ENCODE measurements at regions not wholly inside any gene's neighbourhood (a gene's known extent, or its start where the extent isn't known, plus 50 kb on each side); places are given as distances from the start of the nearest gene placed in this dataset.

- BruUV-seq (replicated peaks): no TSS peak
- no peak for DNase-seq (ENCODE audit: low spot score)
- POLR2A ChIA-PET (ENCODE audit: low non-redundant PET): no interaction called here
- Histone ChIP-seq H3K27ac (ENCODE audit: low read depth, low read length, poor library complexity, severe bottlenecking) (no peak overlapping the region), H3K4me1 (ENCODE audit: insufficient read depth, low read length, poor library complexity, severe bottlenecking) (no peaks in the 10 kb centered on the region), H3K4me3 (ENCODE audit: low read depth, low read length, poor library complexity, severe bottlenecking) (no peak overlapping the region), H3K9me3 (ENCODE audit: low read depth, low read length, poor library complexity, severe bottlenecking) (no peaks in the 10 kb centered on the region), H3K36me3 (ENCODE audit: insufficient read depth, low read length, poor library complexity, severe bottlenecking) (no peaks in the 10 kb centered on the region), H3K27me3 (replicated peaks; ENCODE audit: insufficient read depth, low read depth, low read length, poor library complexity) (no peaks in the 10 kb centered on the region)
- TF ChIP-seq CTCF (conservative IDR thresholded peaks at IDR 0.05; ENCODE audit: low read depth, low read length) (no peak), EZH2 (IDR thresholded peaks at IDR 0.05; ENCODE audit: borderline replicate concordance, low read depth, low read length, poor library complexity, severe bottlenecking) (no peak)
- intact Hi-C loops (cut with micrococcal nuclease; ENCODE audit: unreplicated experiment): no loop called here
- CTCF ChIA-PET: no interaction called here
Observed at GRCh38 chr18:29218091-29218490, 1041.2 kb upstream of the CDH2 start.

- POLR2A ChIA-PET (ENCODE audit: low non-redundant PET): no interaction called here
Observed at GRCh38 chr18:29217124-29217915, 1040.4 kb upstream of the CDH2 start.

GRCh38 chr18:29198834-29199233 lies 1021.9 kb upstream of the CDH2 start:
- Histone ChIP-seq H3K36me3 (ENCODE audit: insufficient read depth, low read length, poor library complexity, severe bottlenecking) (no peaks in the 10 kb centered on the region), H3K9me3 (ENCODE audit: low read depth, low read length, poor library complexity, severe bottlenecking) (no peaks in the 10 kb centered on the region), H3K27me3 (replicated peaks; ENCODE audit: insufficient read depth, low read depth, low read length, poor library complexity) (no peaks in the 10 kb centered on the region), H3K4me1 (ENCODE audit: insufficient read depth, low read length, poor library complexity, severe bottlenecking) (no peaks in the 10 kb centered on the region), H3K4me3 (ENCODE audit: low read depth, low read length, poor library complexity, severe bottlenecking) (no peak overlapping the region), H3K27ac (ENCODE audit: low read depth, low read length, poor library complexity, severe bottlenecking) (no peak overlapping the region)
- ChIA-PET CTCF (no interaction called here), POLR2A (ENCODE audit: low non-redundant PET) (no interaction called here)
- TF ChIP-seq EZH2 (IDR thresholded peaks at IDR 0.05; ENCODE audit: borderline replicate concordance, low read depth, low read length, poor library complexity, severe bottlenecking) (no peak), CTCF (conservative IDR thresholded peaks at IDR 0.05; ENCODE audit: low read depth, low read length) (no peak)
- intact Hi-C loops (cut with micrococcal nuclease; ENCODE audit: unreplicated experiment): loop anchor here (10.0 kb wide), 1 partner anchor 234 kb away; no protein-coding TSS in a partner anchor
- no peak for DNase-seq (ENCODE audit: low spot score)
- BruUV-seq (replicated peaks): no TSS peak

More at GRCh38 chr18:29217124-29217915, 1040.4 kb upstream of the CDH2 start:
- CTCF ChIA-PET: no interaction called here
- Histone ChIP-seq H3K27me3 (replicated peaks; ENCODE audit: insufficient read depth, low read depth, low read length, poor library complexity) (no peaks in the 10 kb centered on the region), H3K36me3 (ENCODE audit: insufficient read depth, low read length, poor library complexity, severe bottlenecking) (no peaks in the 10 kb centered on the region), H3K4me1 (ENCODE audit: insufficient read depth, low read length, poor library complexity, severe bottlenecking) (no peaks in the 10 kb centered on the region), H3K27ac (ENCODE audit: low read depth, low read length, poor library complexity, severe bottlenecking) (no peak overlapping the region), H3K9me3 (ENCODE audit: low read depth, low read length, poor library complexity, severe bottlenecking) (no peaks in the 10 kb centered on the region), H3K4me3 (ENCODE audit: low read depth, low read length, poor library complexity, severe bottlenecking) (no peak overlapping the region)
- intact Hi-C loops (cut with micrococcal nuclease; ENCODE audit: unreplicated experiment): no loop called here
- no peak for TF ChIP-seq EZH2 (IDR thresholded peaks at IDR 0.05; ENCODE audit: borderline replicate concordance, low read depth, low read length, poor library complexity, severe bottlenecking)
- TF ChIP-seq CTCF (conservative IDR thresholded peaks at IDR 0.05; ENCODE audit: low read depth, low read length): no peak
- BruUV-seq (replicated peaks): no TSS peak
- DNase-seq (ENCODE audit: low spot score): no peak

Data from A673 (cell line).